Dermis blood vessel endothelial cell (primary cell): ENCODE measurements at regions not wholly inside any gene's neighbourhood (a gene's known extent, or its start where the extent isn't known, plus 50 kb on each side); places are given as distances from the start of the nearest gene placed in this dataset.
"Not testable (repeated sequence)": the region's sequence is repeated elsewhere in the genome, so short reads cannot be mapped to it uniquely, and the experiment has no call there.

Experiments used
- DNase-seq: peaks from one replicate; pipeline ENCODE4 v3.0.0; 2010

DNA sequence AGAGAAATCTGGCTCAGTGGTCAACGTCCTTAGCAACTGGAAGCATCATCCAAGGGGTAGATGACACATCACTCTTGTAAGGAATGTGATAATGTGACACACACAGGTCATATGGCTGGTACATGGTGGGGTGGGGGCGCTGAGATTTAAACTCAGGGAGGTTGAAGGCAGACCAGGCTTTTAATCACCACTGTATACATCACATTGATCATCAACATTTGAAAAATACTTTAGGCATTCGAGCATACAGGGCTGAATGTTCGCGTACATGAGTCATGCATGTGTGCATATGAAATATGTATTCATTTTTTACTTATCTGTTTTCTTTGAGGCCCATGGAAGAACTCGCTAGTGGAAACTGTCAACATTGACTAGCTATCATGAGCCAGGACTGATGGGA lies 976.4 kb downstream of the VRK1 start:
- DNase-seq, result no peak

DNA sequence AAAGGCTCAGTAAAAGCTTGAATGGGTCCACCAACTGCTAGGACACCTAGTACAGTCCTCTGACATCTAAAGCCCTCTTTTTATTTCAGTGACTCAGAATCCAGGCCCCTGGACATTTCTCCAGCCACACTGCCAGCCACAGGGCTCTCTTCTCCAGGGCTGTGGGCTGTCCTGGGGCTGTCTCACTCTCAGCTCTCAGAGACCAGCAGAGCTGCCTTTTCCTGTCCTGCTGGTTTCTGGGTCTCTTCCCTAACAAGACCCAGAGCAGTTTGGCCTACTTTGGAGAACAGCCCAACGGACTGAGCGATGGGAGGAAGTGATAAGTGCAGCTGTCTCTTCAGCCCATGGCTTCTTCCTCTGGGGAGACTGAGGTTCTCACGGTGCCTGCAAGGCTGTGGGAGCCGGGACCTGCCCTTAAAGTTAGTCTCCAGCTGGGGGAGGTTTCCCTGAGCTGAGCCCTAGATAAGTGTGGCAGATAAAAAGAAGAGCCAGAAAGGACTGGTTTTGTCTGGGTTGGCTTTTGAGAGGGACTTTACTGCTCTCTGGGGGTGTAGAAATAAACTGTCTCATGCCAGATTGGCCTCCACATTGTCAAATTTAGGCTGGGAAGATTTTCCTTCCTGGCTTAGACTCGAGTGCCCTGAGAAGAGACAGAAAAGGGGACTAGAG lies 979.8 kb downstream of the VRK1 start:
- no peak for DNase-seq

DNA sequence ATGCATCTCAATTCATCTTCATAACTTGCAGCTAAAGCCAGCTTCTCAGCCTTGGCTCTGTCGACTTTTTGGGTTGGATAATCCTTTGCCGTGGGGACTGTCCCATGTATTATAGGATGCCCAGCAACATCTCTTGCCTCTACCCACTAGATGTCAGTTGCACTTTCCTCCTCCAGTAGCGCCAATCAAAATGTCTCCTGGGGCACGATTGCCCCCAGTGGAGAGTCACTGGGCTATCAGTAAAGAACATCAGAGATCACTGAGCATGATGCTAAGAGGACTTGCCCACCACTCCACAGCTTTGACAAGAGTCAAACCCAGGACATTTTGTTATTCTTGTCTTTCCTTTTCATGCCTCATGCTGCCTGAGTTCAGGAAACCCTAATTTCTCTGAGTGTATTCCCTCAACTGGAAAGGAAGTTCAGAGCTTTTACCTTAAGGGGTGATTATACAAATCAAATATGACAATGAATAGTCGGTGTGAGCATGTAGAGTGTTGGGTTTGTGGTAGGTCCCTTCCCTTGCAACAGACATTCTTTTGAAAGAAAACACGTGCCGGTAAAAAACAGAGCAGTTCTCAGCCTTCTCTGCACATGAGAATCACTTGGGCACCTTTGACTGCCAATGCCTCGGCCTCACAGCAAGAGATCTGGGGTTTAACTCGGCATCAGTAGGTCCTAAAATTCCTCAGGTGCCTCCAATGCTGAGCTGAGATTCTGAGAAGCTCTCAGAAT lies 980.6 kb downstream of the VRK1 start:
- no peak for DNase-seq

DNA sequence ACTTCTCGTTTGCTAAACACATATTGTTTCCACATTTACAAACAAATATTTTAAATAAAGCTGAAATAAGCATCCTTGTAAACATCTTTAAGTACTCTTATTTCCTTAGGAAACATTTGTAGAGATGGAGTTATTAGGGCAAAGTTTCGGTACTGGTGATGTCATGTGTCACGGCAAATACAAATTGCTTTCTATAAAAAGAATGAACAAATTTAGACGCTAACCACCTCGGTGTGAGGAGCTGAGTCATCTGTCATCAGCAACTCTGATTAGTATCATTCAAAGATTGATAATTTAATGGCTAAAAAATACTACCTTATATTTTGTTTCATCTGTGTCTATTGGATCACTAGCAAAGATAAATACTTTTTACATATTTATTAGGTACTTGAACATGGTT lies 982.0 kb downstream of the VRK1 start:
- no peak for DNase-seq

DNA sequence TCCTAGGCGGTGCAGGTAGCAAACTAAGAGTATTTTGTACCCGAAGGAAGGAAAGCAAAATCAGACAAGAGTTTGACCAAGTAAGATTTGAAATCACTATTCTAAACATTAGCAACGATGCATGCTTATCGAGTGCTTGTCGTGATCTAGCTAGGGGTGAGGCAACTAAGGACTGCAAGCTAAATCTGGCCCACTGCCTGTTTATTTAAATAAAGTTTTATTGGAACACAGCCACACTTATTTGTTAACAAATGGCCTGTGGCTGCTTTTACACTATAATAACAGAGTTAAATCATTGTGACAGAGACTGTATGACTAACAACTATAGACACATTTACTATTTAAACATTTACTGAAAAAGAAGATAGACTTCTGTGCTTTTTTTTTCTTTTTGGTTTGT lies 983.6 kb downstream of the VRK1 start:
- no peak for DNase-seq

DNA sequence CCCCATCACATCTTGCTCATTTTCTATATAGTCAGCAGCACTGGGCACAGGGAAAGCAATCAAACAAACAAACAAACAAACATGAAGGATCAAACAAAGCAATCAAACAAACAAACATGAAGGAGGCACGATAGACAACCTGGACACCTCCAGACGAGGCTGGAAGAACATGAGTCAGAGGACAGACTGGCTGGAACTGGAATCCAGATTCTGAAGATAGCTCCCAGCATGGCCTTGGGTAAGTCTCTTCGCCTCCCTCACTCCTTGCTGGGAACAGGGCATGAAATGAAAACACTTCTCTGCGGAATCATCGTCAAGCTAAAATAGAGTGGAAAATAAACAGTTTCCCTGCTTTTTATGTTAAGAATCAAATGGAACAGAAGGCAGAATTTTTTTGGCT lies 984.8 kb downstream of the VRK1 start:
- DNase-seq, result no peak

DNA sequence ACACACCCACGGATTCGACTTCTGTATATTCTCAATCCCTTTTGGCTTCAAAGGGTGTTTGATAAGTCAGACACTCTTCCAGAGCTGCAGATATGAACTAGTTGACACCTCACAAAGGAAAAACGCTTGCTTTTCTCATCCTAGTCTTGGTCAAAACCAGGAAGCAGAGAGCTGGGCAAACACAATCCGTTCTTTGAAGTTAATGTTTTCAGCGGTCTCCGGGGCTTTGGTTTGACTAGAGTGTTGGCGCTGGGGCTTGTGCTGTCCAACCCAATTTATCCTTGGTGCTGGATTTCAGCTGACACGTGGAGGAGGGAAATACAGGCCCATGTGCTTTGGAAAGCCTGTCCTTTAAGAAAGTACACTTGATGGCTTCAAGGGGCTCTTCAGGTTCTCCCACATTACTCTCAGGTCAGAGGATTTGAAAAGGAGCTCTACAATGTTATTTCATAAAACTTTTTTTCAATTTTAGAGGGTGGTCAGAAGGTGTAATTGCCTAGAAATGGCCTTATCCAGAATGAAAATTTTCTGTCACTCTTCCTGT lies 985.8 kb downstream of the VRK1 start:
- no peak for DNase-seq

DNA sequence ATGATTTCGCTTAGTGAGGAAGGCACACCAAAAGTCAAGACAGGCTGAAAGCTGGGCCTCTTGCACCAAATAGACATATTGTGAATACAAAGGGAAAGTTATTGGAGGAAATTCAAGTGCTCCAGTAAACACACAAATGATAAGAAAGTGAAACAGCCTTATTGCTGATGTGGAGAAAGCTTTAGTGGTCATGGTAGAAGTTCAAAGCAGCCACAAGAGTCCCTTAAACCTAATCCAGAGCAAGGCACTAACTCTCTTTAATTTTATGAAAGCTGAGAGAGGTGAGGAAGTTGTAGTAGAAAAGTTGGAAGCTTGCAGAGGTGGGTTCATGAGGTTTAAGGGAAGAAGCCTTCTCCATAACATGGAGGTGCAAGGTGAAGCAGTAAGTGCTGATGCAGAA lies 988.3 kb downstream of the VRK1 start:
- DNase-seq, result no peak

DNA sequence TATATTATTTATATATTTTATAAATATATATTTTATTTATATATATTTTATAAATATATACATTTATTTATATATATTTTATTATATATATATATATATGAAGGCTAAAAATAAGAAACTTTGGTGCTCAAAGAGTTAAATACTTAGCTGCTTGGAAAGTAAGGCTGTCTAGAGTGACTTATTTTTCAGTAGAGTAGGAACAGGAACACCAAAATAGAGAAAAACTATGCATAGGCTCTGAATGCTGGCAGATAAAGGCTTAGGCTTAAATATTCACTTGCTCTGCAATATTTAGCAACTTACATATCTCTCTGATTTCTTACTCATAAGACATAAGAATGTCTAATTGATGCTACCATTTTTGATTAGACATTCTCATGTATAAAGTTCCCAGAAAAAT lies 991.2 kb downstream of the VRK1 start:
- DNase-seq, result no peak

DNA sequence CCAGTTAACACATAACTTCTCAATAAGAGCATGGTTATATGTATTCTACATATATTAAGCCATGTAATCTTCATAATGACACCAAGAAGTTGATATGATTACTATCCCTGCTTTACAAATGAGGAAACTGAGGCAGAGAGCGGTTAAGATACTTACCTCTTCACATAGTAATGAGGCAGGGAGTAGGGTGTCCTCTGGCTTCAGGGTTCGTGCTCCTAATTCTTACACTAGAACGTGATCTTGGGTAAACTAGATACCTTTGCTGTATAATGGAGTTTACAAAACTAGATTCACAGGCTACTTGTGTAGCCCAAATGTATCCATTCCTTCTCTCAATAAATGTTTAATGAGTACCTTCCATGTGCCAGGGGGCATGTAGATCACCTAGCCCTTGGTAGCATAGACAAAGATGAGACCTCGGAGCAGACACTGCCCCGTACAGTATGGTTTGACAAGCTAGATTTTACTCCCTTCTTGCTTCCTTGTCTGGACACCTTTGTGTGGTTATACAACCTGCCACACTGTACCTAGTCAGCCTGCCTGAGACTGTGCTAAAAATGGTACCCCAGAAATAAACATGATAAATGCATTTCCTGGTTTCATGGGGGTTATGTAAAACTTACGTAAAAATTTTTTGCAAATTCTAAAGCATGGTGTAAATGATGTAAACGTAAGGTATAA lies 991.8 kb downstream of the VRK1 start:
- DNase-seq, result no peak

DNA sequence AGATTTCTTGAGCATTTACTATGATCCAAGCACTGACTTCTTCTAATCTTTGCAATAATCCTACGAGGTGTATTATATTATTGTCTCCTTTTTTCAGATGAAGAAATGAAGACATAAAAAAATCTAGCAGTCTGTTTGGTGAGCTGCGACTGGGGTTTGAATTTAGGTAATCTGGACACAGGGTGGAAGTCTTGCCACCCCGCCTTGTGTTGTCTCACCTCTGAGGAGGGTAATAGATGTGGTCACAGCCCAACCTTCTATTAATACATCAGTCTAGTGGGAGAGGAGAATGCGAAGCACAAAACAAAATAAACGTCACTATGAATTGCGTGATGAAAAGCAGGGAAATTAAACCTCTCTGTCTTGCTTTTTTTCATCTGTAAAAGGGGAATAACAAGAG lies 993.9 kb downstream of the VRK1 start:
- no peak for DNase-seq

DNA sequence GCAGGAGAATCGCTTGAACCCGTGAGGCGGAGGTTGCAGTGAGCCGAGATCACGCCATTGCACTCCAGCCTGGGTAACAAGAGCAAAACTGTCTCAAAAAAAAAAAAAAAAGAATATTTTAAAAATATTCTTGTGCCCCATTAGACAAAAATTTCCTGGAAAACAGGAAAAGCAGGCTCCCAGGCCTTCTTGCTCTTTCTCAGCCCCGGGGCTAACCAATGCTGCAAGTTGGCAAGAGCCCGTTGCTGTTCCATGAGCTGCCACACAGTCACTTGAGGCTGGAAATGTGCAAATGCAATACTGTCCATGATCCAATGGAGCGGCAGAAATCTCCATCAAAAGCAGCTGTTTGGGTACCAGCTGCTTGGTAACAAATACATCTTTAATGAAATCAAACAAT lies 994.7 kb downstream of the VRK1 start:
- no peak for DNase-seq

DNA sequence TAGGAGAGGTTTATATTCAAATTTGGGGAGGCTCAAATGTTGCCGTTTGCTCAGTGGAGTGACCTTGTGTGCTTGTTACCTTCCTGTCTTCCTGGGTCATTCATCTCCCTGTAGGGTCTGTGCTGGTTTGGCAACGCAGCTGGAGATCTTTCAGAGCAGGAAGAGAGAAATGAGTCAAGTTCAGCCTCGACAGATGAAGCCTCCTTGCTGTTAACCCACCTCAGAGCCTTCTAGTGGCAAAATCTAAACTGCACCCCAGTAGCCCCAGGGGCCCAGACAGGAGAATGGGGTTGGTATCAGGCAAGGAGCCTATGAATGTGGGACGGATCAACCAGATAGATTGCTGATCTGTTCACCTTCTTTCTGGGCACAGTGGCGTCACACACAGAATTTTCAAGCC lies 999.3 kb downstream of the VRK1 start:
- no peak for DNase-seq

DNA sequence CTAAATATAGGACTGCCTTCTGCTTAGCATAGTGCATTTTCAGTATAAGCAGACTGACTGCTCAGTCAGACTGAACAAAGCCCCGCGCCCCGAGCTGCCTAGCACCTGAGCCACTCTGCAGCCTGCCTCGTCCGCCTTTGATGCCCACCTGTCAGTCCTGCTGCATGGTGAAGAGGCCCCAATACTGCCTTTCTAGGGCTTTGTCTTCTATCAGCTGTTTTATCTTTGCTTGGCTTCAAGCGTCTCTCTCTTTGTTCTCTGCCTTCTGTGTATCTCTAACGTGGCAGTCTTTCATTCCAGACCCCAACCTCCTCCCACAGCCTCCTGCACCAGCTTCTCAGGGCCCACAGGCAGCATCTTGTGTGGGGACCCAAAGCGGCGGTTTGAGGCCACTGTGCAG lies 1001.0 kb downstream of the VRK1 start:
- no peak for DNase-seq

DNA sequence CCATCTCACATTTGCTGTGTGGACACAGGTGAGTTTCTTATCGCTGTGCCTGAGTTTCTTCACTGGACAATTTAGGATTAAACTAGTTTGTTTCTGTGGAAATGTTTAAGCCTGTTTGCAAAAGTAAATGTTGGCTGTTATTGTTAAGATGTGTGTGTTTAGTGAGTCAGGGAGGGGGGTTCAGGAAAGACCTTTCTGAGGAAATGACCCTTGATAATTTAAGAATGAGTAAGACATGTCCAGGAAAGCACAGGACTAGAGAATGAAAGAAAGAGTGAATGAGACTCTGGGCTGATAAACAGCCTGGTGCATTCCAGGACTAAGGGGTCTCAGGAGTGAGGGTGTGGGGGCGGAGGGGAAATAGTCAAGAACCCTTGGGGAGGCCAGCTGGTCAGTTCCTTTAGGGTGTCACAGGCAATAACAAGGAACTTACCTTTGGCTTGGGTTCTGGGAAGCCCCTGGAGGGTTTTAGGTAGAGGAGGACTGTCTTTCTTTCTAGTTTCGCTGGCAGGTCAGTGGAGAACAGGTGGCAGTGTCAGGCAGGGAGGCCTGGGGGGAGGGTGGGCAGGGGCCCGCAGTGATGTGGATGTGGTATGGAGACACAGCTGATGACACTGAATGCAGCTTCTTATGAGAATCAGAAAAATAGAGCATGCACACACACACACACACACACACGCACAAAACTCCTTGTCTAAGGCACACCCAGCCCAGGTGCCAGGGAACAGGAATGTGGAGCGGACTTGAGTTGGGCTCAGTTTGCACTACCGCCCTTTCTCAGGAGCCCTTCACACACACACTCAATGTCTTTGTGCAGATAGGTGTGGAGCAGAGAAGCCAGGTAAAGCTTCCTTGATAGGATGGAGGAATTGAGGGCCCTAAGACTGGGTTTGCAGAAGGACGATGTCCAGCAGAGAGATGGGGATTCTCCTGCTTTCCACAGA lies 1005.5 kb downstream of the VRK1 start:
- DNase-seq, result no peak

DNA sequence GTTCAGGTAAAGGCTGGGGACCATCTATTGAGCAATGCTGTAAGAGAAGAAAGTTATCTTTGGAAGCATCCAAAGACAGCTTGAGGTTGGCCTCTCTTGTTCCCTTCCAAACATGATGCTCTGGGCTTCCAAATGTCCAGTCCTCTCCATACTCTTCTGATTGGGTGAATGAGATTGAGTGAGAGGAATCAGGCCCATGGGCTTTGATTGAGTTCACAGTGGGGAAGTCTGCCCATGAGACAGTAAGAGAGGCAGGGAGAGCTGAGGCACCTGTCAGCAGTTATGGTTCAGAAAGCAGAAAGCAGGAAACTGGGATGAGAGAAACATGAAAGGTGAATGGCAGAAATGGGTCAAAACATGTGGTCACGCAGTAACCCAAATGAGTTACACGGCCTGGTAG lies 1006.9 kb downstream of the VRK1 start:
- DNase-seq, result no peak

DNA sequence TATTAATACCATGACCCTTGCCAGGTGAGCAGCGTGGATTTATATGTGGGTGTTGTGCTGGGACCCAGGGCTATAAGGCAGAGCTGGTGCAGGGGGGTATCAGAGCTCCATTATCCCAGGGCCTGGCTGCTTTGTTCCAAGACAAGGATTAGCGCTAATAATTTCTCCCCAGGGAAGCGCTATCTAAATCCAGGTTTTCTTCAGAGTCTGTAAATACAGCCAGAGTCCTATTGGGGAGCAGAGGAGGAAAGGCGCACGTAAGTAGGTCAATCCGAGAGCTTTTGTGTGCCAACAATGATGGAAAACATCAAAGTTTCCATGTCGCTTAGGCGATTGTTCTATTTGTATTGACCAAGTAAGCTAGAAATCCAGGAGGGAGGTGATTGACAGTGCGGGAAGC lies 1009.7 kb downstream of the VRK1 start:
- DNase-seq, result no peak

DNA sequence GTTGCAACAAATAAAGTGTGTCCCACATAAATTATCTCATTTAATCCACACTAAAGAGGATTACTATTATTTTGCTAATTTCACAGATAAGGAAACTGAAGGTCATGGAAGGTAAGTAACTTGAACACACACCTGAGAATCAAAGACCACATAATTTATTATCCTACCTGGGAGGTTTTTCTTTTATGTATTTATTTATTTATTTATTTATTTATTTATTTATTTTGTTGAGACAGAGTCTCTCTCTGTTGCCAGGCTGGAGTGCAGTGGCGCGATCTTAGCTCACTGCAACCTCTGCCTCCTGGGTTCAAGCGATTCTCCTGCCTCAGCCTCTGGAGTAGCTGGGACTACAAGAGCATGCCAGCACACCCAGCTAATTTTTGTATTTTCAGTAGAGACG lies 1011.4 kb downstream of the VRK1 start:
- not testable (repeated sequence) for DNase-seq

DNA sequence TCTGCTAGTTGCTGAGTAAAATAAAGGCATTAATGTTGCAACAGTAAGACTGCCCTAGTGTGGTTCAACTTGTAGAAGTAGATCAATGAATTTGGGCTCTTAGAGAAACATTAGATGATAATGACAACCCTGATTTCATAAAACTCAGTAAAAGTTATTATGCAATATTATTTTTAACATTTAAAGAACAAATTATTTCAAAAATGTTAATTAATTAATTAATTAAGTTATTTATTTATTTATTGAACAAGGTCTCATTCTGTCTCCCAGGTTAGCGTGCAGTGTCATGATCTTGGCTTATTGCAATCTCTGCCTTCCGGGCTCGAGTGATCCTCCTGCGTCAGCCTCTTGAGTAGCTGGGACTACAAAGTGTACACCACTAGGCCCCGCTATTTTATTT lies 1016.4 kb downstream of the VRK1 start:
- DNase-seq, result no peak

DNA sequence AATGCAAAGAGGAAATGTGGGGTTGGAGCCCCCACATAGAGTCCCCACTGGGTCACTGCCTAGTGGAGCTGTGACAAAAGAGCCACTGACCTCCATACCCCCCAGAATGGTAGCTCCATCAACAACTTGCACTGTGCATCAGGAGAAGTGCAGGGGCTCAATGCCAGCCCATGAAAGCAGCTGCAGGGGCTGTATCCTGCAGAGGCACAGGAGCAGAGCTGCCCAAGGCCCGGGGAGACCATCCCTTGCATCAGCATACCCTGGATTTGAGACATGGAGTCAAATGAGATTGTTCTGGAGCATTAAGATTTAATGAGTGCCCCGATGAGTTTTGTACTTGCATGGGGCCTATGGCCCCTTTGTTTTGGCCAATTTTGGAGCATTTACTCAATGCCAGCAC lies 1023.6 kb downstream of the VRK1 start:
- DNase-seq, result no peak

DNA sequence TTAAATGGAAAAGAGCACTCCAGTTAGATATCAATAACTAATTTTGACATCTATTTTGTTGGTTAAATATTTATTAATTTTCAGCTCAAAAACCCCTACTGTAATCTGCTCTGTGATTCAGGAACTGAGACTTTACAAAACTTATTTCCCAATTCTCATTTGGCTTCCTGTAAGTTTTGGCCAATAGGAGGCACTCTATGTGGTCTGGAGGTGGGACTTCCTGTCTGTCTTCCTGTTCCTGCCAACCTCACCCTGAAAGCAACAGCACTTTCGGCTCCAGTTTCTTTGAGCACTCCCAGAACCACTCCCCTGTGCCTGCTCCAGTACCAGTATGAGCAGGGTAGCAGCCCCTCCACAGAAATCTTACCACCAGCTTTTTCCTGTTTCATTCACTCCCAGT lies 1027.0 kb downstream of the VRK1 start:
- no peak for DNase-seq

DNA sequence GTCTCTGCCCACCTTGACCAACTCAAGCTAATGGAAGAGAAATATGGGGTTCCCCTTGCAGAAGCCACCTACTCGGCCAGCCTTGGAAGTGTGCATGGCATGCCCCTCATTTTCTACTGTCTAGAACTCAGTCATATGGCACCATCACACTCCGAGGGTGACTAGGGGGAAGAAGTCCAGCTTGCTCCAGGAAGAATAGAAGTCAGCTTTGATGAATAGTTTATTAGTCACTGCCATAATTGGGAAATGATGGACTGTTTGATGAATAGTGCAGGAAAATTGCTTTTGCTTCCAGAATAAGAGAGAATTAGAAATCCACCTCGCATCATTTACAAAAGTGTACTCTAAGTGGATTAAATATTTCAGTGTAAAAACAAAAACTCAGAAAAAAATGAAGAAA lies 1030.6 kb downstream of the VRK1 start:
- no peak for DNase-seq

DNA sequence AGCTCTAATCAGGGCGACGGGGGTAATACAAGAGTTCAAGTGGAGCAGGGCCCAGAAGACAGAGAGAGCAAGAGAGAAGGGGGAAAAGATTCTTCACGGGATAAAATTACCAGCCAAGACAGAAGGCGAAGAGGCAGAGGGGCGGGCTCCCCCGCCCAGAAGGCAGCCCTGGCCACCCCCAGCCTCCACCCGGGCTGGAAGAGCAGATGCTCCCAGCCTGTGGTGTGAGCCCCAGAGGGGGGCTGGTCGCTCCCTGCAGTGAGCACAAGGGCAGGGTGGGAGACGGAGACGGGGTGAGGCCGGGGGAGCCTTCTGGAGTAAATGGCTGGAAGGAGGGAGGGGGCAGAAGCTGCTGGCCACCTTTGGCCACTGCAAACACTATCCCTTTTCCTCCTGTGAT lies 1035.6 kb downstream of the VRK1 start:
- DNase-seq, result no peak
